ENCODE measurements at regions not wholly inside any gene's neighbourhood (a gene's known extent, or its start where the extent isn't known, plus 50 kb on each side); places are given as distances from the start of the nearest gene placed in this dataset.

DNA sequence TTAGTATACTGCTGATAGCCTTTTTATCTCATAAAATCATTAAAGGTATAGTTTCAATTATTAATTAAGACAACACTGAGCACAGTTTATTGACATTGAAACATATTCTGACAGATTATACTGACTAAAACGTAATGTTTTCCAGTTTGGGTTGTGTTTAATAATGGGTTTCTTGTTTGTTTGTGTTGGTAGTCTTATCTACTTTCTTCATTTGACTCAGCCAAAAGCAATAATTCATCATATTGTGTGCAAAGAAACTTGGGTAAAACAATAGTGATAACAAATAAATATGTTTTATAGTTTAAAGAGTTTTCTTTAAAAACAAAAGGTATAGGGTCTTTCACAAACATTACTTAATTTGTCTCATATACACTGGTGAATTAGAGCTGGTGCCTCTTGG is 629.2 kb upstream of the AGTR1 start:
- intact Hi-C loops (cut with micrococcal nuclease) (no loop called here), dilution Hi-C loops (cut with HindIII; ENCODE audit: low sequenced_read_pairs, unreplicated experiment) (no loop called here), in situ Hi-C loops (cut with MboI; ENCODE audit: low sequenced_read_pairs) (no loop called here)
- H3K18ac ChIP-seq (ENCODE audit: low read depth, low read length) = no peak overlapping the region
- no peak overlapping the region for H4K8ac ChIP-seq (ENCODE audit: low read depth in 2 of 2, low read length in 2 of 2)
- H3K27me3 ChIP-seq (ENCODE audit: control insufficient read depth, insufficient read depth, low read length) = no peaks in the 10 kb centered on the region
- H2BK5ac ChIP-seq (ENCODE audit: low read depth, low read length, poor library complexity, severe bottlenecking) = no peak overlapping the region
- no peak overlapping the region for H3K9ac ChIP-seq (ENCODE audit: low read depth, low read length)
- no peak overlapping the region for H2AK9ac ChIP-seq (replicated peaks; ENCODE audit: low read depth, low read length, poor library complexity)
- H3K36me3 ChIP-seq (ENCODE audit: control insufficient read depth, insufficient read depth, low read length) = no peaks in the 10 kb centered on the region
- no peaks in the 10 kb centered on the region for H3K9me1 ChIP-seq (ENCODE audit: insufficient read depth, low read length)
- no CpG with 5 or more reads among the region's 1 CpG for WGBS, 2 experiments (ENCODE audit: extremely low coverage in 2 of 2, insufficient read length in 1 of 2)
- H4K20me1 ChIP-seq (ENCODE audit: insufficient read depth, low read length) = no peaks in the 10 kb centered on the region
- no peak overlapping the region for H2AFZ ChIP-seq (replicated peaks; ENCODE audit: low read length, poor library complexity)
- H3K4me2 ChIP-seq (ENCODE audit: low read depth, low read length) = no peak overlapping the region
- H2BK20ac ChIP-seq (ENCODE audit: low read depth, low read length) = no peak overlapping the region
- H3K14ac ChIP-seq (replicated peaks; ENCODE audit: low read depth, low read length) = no peak overlapping the region
- H3K23ac ChIP-seq (ENCODE audit: low read depth, low read length) = no peak overlapping the region
- H3K27ac ChIP-seq (ENCODE audit: insufficient read depth, low read length) = no peak overlapping the region
- H4K91ac ChIP-seq (ENCODE audit: insufficient read depth, low read depth, low read length) = no peak overlapping the region
- H3K79me1 ChIP-seq (ENCODE audit: low read depth in 1 of 2, low read length in 2 of 2) = no peaks in the 10 kb centered on the region
- ChIA-PET POLR2A (ENCODE audit: unreplicated experiment) (no interaction called here), CTCF (no interaction called here)
- no peaks in the 10 kb centered on the region for H3K9me3 ChIP-seq (ENCODE audit: control insufficient read depth, insufficient read depth, low read length)
- BruUV-seq (replicated peaks) = no TSS peak
- DNase-seq = no peak
- H3K56ac ChIP-seq (ENCODE audit: extremely low read depth, insufficient read depth, low read length) = no peak overlapping the region
- H4K5ac ChIP-seq (ENCODE audit: low read depth, low read length) = no peak overlapping the region
- H2BK120ac ChIP-seq (ENCODE audit: low read depth, low read length) = no peak overlapping the region
- no peak overlapping the region for H2BK15ac ChIP-seq (ENCODE audit: low read depth, low read length)
- H2AK5ac ChIP-seq (ENCODE audit: low read depth, low read length) = no peak overlapping the region
- TF ChIP-seq MXI1 (IDR thresholded peaks at IDR 0.05; ENCODE audit: borderline replicate concordance, low read depth, low read length) (no peak), NFE2L2 (IDR thresholded peaks at IDR 0.05; ENCODE audit: low read depth, low read length) (no peak), CEBPB (IDR thresholded peaks at IDR 0.05; ENCODE audit: low read depth, low read length) (no peak), RCOR1 (IDR thresholded peaks at IDR 0.05; ENCODE audit: insufficient replicate concordance, low read length) (no peak), RFX5 (IDR thresholded peaks at IDR 0.05; ENCODE audit: low read depth, low read length) (no peak), RAD21 (IDR thresholded peaks at IDR 0.05; ENCODE audit: low read length) (no peak), CHD1 (IDR thresholded peaks at IDR 0.05; ENCODE audit: low read depth, low read length) (no peak)
- TF ChIP-seq, protein P1, sequence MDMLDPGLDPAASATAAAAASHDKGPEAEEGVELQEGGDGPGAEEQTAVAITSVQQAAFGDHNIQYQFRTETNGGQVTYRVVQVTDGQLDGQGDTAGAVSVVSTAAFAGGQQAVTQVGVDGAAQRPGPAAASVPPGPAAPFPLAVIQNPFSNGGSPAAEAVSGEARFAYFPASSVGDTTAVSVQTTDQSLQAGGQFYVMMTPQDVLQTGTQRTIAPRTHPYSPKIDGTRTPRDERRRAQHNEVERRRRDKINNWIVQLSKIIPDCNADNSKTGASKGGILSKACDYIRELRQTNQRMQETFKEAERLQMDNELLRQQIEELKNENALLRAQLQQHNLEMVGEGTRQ (IDR thresholded peaks at IDR 0.05; ENCODE audit: low read depth, low read length) = no peak
- TF ChIP-seq, protein P2, sequence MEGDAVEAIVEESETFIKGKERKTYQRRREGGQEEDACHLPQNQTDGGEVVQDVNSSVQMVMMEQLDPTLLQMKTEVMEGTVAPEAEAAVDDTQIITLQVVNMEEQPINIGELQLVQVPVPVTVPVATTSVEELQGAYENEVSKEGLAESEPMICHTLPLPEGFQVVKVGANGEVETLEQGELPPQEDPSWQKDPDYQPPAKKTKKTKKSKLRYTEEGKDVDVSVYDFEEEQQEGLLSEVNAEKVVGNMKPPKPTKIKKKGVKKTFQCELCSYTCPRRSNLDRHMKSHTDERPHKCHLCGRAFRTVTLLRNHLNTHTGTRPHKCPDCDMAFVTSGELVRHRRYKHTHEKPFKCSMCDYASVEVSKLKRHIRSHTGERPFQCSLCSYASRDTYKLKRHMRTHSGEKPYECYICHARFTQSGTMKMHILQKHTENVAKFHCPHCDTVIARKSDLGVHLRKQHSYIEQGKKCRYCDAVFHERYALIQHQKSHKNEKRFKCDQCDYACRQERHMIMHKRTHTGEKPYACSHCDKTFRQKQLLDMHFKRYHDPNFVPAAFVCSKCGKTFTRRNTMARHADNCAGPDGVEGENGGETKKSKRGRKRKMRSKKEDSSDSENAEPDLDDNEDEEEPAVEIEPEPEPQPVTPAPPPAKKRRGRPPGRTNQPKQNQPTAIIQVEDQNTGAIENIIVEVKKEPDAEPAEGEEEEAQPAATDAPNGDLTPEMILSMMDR (conservative IDR thresholded peaks at IDR 0.05; ENCODE audit: low read depth, low read length) = no peak
- no peak overlapping the region for H3K4ac ChIP-seq (ENCODE audit: low read depth, low read length)
- no peak for ATAC-seq (ENCODE audit: low read depth)
- no peaks in the 10 kb centered on the region for H3K4me1 ChIP-seq (ENCODE audit: control insufficient read depth, insufficient read depth, low read length)
- H3K4me3 ChIP-seq (ENCODE audit: insufficient read depth, low read depth, low read length) = no peak overlapping the region

All from IMR-90 (cell line).